HL-60/S4 treated with phorbol 12-myristate 13-acetate at 8.2 ng/mL for 4 days and 3 days (cell line): ENCODE measurements at regions not wholly inside any gene's neighbourhood (a gene's known extent, or its start where the extent isn't known, plus 50 kb on each side); places are given as distances from the start of the nearest gene placed in this dataset.

ENCODE experiments used
- in situ Hi-C: fragments of 300-500 bp; cut with MboI; formaldehyde crosslinking; loops from 2 replicates; pipeline ENCODE4 v1.15.0; 2022; ENCODE audit warnings: low sequenced_read_pairs

DNA sequence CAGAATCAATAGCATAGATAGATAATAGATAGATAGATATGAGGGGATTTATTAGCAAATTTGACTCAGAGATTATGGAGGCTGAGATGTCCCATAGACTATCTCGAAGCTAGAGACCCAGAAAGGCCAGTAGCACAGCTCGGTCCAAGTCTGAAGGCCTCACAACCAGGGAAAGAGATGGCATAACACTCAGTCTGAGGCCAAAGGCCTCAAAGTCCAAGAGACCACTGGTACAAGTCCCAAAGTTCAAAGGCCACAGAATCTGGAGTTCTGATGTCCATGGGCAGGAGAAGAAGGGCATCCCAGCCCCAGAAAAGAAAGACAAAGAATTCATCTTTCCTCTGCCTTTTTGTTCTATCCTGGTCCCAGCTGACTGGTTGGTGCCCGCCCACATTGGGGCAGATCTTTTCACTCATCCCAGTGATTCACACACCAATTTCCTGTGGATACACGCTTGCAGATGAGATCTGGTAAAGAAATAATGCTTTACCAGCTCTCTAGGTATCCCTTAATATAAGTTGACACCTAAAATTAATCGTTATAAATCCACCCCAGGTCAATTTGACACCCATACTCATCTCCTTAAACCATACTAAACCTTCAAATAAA, 127.8 kb upstream of the FBN2 start:
- in situ Hi-C loops: no loop called here

DNA sequence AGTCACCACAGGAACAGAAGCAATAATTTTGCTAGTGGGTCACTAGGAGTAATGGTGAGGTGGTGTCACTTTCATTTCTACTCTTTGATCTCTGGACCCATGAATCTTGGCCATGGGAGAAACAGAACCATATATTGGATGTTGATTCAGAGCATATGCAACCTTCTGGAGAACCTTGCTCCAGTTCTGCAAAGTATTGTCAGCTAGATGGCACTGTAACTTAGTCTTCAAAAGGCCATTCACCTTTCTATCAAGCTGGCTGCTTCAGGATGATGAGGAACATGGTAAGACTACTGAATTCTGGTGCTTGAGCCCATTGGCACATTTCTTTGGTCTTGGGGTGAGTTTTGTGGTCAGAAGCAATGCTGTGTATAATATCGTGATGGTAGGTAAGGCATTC, 129.1 kb upstream of the FBN2 start:
- in situ Hi-C loops: no loop called here

DNA sequence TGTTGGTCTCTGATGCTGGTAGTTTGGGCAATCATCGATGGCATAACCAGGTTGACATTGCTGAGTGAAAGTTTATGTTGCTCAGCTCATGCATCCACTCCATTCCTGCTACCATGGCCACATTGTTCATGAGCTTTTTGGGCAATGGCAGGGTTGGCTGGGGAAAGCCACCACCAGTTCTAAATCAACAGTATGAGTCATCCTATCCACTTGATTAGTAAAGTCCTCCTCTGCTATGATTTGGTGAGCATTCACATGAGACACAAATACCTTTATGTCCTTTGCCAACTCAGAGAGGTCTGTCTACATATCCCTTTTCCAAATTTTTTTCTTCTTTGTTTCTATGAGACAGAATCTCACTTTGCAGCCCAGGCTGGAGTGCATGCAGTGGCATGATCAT, 129.7 kb upstream of the FBN2 start:
- in situ Hi-C loops: no loop called here

DNA sequence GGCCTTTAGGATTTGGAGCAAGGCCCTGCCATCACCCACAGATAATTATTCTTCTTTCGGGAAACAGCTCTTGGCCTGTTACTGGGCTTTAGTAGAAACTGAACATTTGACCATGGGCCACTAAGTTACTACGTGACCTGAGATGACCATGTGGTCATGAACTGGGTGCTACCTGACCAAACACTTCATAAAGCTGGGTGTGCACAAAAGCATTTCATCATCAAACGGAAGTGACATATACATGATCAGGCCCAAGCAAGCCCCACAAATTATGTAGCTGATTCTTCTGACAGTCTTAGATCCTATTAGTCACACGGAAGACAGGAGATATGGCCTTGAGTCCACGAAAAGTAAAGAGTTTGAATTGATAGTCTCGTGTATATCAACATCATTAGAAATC, 130.9 kb upstream of the FBN2 start:
- in situ Hi-C loops: no loop called here

DNA sequence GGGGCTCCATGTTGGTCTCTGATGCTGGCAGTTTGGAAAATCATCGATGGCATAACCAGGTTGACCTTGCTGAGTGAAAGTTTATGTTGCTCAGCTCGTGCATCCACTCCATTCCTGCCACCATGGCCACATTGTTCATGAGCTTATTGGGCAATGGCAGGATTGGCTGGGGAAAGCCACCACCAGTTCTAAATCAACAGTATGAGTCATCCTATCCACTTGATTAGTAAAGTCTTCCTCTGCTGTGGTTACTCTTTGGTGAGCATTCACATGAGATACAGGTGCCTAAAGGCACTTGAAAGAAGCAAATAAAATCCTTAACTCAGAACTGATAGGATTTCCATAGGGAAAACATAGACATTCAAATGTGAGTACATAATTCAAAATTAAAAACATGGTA, 131.8 kb upstream of the FBN2 start:
- in situ Hi-C loops: no loop called here

DNA sequence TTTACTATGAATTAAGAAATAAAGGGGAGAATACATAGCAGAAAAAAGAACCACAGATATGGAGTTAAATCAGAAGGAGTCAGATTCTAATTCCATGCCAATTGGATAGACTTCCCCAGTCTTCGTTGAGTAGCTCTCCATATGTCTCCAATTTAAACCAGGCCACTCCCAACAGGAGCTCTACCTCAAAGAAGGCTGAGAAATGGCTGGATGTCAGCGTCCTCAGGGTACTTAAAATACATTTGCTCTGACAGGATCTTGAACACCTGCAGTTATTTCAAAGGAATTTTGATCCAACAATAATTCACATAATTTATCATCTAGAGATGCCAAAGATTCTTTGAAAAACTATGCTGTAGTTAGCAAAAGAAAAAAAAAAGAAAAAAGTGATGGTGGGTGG, 133.9 kb upstream of the FBN2 start:
- in situ Hi-C loops: no loop called here

DNA sequence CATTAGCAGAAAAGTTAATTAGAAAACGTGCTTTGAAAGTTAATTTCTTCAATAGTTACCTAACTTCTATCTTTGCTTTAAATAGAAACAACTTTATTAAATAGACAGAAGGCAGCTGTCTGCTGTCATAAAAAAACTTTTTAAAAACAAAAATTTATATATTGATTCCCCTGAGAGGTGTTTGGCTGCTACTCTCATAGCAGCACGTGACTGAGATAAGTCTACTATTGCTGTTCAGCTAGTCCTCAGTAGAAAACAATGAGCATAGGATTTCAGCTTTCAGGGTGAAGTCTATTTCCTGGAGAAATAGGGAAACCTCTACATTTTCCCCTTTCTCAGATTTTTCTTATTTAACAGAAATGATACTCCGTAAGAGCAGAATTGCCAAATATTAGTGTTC, 135.0 kb upstream of the FBN2 start:
- in situ Hi-C loops: no loop called here

DNA sequence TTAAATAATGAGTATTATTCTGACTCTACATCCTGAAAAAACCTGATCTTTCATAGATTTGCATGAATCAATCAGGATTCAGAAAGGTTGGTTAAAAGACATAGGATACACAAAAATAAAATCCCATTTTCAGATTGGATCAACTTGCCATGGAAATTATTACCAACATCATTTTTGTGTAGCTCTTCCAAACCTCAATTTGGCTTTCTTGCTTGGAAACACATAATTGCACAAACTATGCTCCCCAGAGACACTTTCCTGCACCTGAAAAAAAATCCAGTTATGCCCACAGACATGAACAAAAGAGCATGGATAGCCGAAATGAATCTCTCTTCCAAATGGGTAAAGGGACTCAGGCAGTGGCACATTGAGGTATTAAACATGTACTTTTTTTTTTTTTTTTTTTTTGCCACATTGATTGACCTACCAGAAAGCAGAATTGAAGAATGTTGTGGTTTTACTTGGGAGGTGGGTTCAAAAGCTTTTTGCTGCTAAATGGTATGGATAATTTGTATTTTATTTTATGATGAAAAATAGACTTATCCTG, 135.4 kb upstream of the FBN2 start:
- in situ Hi-C loops: no loop called here

DNA sequence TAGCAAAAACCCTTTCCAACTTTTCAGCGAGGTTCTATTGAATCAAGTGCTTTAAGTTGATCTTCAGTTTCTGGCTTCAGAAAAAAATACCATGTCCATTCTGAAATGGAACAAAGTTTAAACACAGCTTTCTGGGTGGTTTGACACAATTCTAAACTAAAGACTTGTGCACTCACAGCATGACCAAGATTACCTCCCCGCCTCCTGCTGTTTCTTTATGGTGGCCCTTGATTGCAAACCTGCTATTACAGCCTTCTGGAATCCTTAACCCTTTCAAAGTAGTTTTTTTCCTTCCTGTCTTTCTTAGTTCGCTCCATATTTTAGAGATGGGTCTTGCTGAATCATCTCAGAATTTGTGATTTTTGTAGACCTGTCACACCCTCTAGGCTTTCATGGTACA, 135.9 kb upstream of the FBN2 start:
- in situ Hi-C loops: no loop called here

DNA sequence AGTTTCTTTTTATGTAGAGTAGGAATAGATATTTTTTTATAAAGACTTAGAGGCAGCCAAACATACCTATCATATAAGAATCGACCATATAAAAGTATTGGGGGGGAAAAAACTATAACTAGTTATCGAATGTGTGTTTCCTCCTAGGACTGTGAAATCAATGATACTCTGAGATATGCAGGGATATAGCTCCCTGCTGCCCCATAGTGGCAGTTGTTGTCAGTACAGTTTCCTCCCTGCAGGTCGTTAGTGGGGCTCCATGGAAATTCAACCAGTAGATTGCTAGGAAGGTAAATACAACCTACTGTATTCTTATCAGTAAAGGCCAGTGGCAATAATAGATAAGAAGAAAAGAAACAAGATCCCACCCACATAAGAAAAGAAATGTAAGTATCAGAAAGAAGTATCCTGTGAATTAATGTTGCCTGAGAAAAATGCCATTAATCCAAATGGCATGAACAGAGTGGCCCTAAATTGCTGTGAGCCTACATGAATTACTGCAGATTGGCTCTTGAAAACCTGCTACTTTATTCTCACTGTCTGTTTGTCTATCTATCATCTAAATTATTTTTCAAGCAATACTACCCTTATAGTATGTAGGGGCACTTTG, 136.9 kb upstream of the FBN2 start:
- in situ Hi-C loops: no loop called here

DNA sequence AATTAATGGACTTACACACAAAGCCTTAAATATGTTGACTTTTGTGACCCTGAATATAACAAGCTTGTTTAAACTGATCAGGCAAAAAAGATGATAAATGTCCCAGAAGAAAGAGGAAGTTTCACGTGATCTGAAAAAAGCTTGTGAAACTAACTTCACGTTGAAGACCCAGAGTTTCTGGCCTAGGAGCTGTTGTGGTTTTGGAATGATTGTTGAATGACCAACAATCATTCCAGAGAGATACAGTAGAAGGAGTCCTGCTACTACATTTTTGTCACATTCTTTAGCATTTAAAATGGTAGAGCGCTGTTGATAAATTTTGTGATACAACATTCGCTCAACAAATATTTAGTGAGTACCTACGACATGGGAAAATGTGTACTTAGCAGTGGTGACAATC, 143.1 kb upstream of the FBN2 start:
- in situ Hi-C loops: no loop called here

DNA sequence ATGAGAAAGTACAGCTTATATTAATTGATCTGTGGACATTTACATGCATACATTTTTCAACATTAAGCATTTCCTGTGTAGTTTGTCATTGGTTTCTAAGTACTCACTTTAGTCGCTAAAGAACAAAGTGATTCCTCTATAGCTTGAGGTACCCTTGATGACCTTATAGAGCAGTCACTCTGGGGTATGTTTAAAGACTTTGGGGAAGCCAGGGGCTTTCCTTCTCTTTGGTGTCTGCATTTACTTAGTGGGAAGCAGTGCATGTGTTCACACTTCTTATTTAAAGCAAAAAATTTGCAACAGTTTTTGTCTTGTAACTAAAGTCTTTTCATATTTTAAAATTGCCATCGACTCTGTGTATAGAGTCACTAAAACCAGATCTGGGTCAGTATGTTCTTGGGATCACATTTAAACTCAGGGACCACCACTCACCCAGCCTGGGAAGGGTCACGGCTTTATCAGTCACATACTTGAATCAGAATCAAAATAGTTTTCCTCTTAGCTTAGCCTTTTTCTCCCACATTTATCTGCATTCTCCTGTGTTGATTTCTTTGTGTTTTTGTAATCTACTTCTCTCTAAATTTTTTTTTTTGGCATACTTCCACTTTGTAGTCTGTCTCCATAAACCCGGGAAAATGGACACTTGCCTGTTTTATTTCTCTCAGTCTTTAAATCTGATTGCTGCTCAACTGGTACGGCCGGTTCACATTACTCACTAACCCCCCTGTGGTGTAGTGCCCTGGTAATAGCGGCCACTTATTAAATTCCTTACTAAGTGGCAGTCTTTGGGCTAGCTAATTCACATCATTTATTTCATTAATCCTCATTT, 143.9 kb upstream of the FBN2 start:
- in situ Hi-C loops: no loop called here

DNA sequence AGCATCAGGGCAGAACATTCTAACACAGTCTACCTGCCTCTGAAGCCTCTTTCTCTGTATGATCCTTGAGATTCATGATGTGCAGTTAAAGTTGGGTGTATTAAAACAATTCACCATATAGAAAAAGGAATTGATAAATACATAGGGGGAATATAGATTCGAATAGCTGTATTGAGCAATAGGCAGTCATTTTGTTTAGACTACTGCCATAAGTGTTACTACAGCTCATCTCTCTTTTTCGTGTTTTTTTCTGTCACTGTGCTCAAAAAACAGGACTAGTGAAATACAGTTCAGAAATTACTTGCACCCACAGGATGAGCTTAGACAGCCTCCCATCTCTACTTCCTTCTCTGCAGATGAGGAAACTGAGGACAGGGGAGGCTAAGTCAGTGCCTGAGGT, 144.6 kb upstream of the FBN2 start:
- in situ Hi-C loops: no loop called here

DNA sequence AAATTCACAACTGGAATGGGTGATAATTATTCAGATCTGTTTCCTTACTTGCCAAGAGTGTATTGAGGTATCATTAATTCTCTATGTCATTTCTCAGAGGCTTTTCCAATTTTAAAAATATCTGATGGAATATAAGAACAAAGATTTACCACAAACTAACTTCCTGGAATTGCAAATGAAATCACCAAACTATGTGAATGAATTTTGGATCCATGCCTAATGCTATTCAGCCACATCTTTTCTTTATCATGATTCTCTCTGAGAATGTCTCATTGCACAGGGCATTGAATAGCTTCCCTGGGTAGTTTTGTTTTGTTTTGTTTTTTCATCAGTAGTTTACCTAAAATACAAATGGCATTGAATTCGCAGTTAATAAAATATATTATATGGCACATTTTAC, 146.9 kb upstream of the FBN2 start:
- in situ Hi-C loops: no loop called here

DNA sequence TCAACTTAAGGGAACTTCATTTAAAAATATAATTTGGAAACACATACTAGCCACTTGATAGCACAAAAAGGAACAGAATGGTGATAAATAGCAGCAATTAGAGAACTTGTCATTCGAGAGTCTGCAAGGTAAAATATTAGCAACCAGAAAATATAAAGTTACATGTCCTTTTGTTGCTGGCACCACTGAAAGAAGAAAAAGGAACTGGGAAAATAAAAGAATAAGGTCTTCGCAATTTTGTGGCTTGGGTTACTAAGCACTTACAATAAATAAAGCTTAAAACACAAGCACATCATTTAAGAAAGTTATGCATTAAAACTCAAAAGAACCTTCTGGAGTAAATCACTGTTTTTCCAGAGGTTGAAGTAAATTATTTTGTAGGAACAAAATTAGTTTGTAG, 149.9 kb upstream of the FBN2 start:
- in situ Hi-C loops: no loop called here

DNA sequence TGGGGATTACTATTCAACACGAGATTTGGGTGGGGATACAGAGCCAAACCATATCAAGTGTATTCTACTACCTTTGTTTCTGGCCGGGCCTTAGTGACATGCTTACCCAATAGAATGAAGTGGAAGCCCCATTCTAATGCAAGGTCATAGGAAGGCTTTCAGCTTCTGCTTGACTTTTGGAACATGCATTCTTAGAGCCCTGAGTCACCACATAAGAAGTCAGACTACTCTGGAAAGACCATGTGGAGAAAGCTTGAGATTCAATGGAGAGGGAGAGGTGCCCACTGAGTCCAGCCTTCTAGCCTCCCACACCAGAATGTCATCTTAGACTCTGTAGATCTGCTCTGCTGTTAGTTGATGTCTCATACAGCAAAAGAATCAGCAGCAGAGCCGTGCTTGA, 155.7 kb upstream of the FBN2 start:
- in situ Hi-C loops: no loop called here

DNA sequence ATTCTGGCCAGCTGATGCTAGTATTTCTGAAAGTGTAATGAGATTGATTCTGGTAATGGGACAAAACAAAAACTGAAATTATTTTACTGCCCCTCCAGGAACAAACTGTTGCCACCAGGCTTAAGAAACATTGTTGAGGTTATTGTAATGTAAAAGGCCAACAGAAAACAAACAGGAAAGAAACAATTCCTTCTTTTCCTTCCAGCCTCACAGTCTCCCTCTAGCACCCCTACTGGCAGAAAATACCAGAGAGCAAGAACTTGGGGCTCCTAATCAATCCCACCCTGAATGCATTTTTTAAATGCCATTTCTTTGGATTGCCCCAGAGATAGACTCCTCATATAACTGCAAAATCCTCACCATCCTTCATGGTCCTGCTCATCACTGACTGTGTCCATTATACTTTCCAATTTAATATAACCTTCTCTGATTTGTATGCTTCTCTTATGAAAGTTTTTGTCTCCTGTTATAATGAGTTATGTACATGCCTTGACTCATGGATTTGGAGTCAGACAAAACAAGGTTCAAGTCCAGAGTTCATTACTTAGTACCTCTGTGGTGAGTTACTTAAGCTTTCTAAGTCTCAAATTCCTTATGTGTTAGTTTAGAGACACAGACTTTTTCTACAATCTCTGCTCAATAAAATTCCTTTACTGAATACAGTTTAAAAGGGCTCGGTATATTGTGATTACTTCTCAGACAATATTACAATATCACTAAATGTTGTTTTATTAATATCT, 157.9 kb upstream of the FBN2 start:
- in situ Hi-C loops: no loop called here

DNA sequence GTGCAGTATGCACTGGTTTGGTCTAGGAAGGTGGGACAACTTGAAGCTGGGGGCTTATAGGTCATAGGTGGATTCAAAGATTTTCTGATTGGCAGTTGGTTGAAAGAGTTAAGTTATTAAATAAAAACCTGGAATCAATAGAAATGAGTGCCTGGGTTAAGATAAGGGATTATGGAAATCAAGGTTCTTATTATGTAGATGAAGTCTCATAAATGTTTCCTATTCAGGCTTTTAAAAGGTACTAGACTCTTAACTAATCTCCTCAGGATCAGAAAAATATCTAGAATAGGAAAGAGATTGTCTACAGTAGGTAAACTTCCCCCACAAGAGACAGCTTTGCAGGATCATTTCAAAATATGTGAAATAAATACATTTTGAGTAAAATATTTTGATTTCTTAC, 163.3 kb upstream of the FBN2 start:
- in situ Hi-C loops: no loop called here

DNA sequence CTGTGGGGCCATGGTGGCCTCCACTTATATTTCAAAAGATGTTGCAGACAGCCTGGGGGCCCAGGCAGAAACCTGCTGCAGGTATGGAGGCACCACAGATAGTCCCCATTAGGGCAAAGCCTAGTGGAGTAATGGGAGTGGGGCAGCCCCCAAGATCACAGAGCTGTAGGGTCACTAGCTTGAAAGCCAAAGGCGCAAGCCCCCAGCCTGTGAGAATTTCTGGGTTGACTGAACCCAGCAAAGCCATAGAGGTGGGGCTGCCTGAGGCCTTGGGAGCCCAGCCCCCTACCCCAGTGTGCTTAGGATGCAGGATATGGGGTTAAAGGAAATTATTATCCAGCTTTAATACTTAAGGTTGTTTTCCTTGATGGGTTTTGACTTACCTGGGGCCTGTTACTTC, 165.3 kb upstream of the FBN2 start:
- in situ Hi-C loops: no loop called here

DNA sequence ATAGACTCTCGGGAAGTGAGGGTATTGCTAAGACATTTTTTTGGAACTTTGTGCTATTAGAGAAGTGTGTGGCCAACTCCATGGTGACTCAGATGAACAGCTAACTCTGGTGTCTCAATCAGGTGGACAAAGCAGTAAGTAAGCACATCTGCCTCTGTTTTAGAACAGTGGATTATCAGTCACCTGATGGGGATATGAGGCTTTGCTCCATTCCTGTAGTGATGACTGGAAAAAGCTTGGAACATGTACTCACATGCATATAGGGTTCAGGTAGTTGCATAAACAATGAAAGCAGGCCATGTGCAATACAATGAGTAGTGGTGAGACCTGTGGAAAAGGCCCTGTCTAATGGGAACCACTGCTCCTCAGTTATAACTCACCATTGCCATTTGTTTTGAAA, 168.2 kb upstream of the FBN2 start:
- in situ Hi-C loops: no loop called here

DNA sequence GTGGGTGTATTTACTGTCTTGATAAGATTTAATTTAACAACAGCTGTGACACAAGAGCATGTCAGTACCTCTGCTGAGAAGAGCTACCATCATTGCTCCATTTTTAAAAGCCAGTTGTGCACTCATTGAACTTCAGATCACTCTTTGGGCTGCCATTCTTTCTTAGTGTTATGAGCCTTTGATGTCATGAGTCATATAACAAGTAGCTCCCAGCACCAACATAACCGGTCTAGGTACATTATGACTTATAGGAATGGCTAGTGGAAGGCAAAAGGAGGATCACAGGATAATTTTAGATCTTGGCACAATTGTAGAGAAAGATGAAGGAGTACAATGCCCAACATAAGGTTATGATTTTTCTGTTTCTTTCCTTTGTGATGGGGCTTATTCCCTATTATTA, 170.8 kb upstream of the FBN2 start:
- in situ Hi-C loops: no loop called here

DNA sequence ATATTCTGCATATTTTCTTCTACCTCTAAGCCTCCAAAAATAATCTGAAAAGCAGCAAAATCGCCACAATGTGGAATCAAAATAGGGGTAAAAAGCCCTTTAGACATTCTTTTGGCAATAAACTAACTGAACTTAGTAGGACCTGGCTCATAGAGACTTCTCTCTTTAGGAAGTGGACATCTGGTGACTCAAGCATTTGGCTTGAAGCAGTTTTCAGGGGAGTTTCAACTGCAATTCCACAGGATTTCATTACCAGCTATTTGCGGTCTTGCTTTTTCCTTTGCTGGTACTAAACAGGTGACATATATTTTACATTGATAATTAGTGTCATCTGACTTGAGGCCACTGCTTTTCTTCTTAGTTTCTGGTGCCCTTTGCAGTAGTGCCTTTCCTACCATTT, 173.2 kb upstream of the FBN2 start:
- in situ Hi-C loops: no loop called here
